ENCODE measurements at regions not wholly inside any gene's neighbourhood (a gene's known extent, or its start where the extent isn't known, plus 50 kb on each side); places are given as distances from the start of the nearest gene placed in this dataset.
"Not testable (repeated sequence)": the region's sequence is repeated elsewhere in the genome, so short reads cannot be mapped to it uniquely, and the experiment has no call there.

DNA sequence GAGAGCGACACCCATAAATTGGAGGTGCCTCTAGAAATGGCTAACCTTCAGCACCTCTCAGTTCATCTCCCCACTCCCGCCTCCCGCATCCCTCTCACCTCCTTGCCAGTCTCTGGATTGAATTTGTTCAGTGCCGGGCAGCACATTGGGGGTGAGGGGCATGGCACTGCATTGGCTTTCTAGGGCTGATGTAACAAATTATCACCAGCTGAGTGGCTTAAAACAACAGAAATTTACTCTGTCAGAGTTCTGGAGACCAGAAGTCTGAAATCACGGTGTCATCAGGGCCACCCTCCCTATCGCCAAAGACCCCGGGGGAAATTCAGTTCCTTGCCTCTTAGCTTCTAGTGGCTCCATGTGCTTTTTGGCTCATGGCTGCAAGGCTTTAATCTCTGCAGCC lies 105.1 kb upstream of the RBPJ start:
- intact Hi-C loops (cut with DNase I), result no loop called here
- DNase-seq (ENCODE audit: low spot score), result no peak

GRCh38 chr4:26217481-26217880 lies 103.3 kb upstream of the RBPJ start:
- intact Hi-C loops (cut with DNase I), result no loop called here
- DNase-seq (ENCODE audit: low spot score), result no peak

- DNase-seq (ENCODE audit: low spot score), result no peak
- intact Hi-C loops (cut with DNase I), result no loop called here
Observed at GRCh38 chr4:26217961-26218676, 102.7 kb upstream of the RBPJ start.

DNA sequence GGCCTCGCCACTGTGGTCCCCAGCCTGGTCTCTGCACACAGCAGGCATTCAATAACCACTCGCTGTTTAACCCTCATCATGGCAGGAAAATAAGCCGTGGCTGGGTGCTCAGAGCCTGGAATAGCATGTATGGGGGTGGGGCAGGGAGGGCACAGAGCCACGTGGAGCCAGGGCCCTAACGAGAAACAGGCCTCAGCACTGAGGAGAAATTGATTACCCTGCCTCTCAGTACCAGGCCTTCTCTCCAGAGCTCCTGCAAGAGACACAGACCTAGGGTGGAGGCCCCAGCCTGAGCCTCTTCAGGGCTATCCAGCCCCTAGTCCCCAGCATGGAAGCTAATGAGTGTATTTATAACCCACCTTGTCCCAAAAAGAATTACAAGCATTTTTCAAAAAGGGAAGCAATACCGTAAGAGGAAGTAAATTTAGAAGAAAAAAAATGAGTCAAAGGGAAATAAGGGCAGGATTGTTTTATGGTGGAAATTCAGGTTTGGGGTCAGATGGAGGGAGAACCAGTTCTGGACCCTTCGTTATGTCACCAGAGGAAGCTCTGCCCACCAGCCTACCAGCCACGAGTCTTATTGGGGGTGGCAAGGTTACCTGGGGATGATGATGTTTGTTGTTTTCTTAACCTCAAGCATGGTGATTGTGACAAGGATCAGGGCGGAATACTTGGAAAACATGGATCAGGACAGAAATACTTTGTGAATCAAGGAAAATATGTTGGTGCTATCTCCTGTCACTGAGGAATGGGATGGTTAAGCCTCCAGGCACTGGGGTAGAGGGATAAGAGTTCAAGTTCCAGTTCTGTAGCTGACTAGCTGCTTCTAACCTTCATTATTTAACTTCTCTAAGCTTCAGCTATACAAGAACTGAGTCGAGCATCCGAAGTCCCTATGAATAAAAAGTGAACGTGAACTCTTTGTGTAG lies 101.9 kb upstream of the RBPJ start:
- DNase-seq (ENCODE audit: low spot score), result no peak
- intact Hi-C loops (cut with DNase I), result no loop called here

- no peak for DNase-seq (ENCODE audit: low spot score)
- intact Hi-C loops (cut with DNase I), result no loop called here
Observed at GRCh38 chr4:26220696-26221095, 100.1 kb upstream of the RBPJ start.

DNA sequence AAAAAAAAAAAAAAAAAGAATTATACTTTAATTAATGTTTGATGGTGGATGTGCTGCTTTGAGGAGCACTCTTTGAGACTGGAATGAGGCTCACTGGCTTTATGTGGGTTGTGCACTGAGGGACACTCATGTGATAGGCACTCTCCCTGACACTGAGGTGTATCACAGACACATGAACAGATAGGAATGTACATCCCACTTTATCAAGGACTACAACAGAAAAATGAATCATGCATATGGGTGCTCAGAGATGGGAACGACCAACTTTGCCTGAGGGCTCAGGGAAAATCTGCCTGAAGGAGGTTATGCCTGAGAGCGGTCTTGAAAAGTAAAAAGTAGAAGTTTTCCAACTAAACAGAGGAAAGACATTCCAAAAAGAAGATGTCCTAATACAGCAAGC lies 97.7 kb upstream of the RBPJ start:
- intact Hi-C loops (cut with DNase I), result no loop called here
- no peak for DNase-seq (ENCODE audit: low spot score)

DNA sequence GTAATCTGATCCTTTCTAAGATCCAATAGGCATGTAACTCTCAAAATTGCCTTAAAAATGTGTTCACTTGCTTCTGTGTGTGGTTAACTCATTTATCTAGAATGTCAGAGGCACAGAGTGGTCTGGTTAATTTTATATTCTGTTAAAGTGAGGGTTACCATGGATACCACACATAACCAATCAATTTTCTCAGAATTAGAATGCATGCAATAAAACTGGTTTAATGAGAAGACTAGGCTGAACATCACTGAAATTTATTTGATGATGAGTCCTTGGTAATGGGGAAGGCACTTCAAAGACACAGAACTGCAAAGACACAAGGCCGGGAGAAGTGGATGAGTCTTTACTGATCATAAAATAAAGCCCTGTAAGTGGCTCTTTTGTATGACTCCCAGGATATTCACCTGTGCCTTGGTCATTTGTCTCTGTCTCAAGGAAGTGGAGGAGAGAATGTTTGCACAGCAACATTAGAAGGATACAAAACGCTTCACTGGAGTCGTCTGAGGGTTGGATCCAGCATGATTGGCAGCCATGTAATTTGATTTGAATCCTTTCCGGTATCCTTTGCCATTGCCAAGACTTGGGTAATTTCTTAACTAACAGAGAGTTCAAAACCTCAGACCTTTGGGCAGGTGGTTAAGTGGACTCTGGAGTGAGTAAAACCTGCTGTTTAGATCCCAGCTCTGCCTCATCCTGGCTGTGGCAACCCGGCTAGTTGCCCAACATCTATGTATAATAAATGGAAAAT lies 94.0 kb upstream of the RBPJ start:
- DNase-seq (ENCODE audit: low spot score), result no peak
- intact Hi-C loops (cut with DNase I), result no loop called here

DNA sequence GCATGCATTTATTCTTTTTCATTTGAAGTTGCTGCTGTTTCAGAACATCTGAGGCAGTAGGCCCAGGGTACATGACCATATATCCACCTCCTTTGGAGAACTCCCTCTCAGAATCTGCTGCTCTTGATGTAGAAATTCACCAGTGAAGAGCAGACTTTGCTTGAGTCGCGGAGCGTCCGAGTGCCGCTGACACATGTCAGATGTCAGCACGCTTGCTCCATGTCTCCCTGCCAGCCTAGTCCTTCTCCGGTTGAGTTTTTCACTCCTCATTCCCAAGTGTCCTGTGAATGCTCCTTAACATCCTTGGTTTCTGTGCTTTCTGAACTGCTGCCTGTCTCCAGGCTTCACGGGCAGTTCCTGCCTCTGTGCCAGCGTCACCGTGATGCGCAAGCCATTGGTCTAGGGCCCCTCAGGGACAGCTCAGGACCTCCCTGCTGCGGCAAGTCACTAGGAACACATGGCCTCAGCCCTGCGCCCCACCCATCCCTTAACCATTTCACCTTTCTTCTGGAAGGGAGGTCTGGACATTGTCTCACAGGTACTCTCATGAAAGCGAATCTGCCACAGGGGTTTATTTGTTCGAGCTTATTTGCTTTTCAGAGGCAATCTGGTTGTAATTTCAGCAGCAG lies 93.1 kb upstream of the RBPJ start:
- intact Hi-C loops (cut with DNase I), result no loop called here
- no peak for DNase-seq (ENCODE audit: low spot score)

DNA sequence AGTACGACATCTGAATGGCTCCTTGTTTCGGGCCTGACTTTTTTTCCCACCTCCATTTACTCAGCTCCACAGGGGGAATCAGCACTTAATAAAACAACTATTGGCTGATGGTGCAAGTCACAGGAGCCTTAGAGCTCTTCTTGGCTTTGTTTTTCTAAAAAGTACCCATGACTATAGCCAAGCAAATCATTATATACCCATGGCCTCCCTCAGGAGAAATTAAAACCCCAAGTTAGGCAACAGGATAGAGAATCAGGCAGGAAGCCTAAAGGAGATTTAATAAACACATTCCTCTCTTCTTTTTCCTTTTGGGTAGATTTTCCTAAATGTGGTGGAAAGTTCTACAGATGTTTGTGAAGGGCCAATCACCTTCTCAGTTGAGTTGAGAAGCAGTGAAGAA lies 91.9 kb upstream of the RBPJ start:
- no peak for DNase-seq (ENCODE audit: low spot score)
- intact Hi-C loops (cut with DNase I), result no loop called here

- no peak for DNase-seq (ENCODE audit: low spot score)
- intact Hi-C loops (cut with DNase I), result no loop called here
Observed at GRCh38 chr4:26229974-26230373, 90.8 kb upstream of the RBPJ start.

GRCh38 chr4:26233350-26233749 lies 87.5 kb upstream of the RBPJ start:
- intact Hi-C loops (cut with DNase I), result no loop called here

GRCh38 chr4:26235500-26235899 lies 85.3 kb upstream of the RBPJ start:
- intact Hi-C loops (cut with DNase I), result no loop called here
- DNase-seq (ENCODE audit: low spot score), result no peak

More at GRCh38 chr4:26233350-26233749, 87.5 kb upstream of the RBPJ start:
- DNase-seq (ENCODE audit: low spot score), result no peak

DNA sequence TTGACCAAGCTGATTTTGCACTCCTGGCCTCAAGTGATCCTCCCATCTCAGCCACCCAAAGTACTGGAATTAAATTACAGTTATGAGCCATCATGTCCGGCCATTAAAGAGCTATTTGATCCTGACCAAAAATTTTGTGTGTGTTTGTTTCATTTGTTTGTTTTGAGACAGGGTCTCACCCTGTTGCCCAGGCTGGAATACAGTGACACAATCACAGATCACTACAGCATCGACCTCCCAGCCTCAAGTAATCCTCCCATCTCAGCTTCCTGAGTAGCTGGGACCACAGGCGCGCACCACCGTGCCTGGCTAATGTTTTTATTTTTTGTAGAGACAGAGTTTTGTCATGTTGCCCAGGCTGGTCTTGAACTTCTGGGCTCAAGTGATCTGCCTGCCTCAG lies 82.9 kb upstream of the RBPJ start:
- intact Hi-C loops (cut with DNase I), result no loop called here
- DNase-seq (ENCODE audit: low spot score), result no peak

DNA sequence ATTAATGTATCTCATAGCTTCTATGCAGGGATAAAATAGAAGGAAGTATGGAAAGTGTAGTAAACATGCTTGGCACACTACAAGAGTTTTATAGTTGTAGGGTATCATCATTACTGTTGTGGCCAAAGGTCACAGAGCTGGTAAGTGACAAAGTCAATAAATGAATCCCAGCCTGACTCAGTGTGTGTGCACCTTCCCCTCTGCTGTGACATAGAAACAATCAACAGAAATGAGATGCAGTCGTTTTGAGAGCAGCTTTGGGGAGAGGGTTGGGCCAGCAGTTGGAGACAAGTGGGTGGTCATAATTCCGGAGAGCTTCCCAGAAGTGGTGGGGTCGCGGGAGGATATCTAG lies 82.4 kb upstream of the RBPJ start:
- intact Hi-C loops (cut with DNase I), result no loop called here
- no peak for DNase-seq (ENCODE audit: low spot score)

DNA sequence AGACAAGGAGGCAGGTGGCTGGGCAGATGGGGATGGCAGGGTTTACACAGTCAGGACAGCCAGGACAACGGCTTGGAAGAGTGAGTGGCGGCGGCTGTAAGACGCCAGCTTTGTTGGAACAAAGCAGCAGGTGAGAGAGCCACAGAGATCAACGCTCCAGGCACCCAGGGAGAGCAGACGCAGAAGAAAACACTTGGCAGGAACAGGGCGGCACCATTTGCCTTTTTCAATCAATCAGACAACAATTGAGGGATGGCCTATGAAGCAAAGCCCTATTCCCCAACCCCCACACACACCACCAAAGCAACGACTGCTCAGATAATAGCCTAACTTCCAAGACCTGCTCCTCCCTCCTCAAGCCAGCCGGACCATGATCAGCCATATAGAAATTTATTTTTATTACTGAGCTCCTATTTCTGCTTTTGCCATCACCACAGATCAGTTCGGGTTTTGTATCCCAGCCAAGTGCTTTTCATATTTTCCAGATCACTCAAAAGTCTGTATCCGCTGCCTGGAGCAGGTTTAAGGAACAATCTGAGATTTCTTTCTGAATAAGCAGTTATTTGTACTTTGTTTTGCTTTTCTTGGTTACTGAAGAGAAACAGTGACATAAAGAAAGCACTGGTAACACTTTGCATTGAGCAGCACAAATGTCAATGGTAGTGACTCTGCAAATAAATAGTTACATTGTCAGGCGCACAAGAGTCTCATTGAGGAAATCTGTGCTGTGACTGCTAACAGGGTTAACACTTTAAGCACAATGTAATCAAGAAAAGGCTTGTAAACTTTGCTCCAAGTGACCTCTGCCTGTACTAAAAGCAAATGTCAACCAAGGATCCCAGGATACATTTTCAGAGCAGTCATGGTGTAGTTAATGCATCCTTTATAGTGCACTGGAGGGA lies 81.8 kb upstream of the RBPJ start:
- intact Hi-C loops (cut with DNase I), result no loop called here
- DNase-seq (ENCODE audit: low spot score), result no peak

DNA sequence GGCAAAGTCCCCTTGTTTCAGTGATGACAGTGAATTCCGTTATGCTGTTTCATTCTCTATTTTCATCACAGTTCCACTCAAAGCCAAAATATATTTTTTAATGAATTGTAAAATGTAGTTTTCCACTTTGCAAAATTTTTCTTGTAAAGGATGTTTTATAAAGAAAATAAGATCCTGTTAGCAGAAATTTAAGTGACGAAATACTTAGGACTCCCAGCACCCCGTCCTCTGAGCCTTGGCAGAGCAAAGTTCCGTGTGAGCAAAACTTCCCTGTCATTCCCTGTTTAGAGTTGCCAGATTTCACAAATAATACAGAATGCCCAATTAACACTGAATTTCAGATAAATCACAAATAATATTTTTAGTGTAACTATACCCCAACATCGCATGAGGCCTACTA lies 81.0 kb upstream of the RBPJ start:
- no peak for DNase-seq (ENCODE audit: low spot score)
- intact Hi-C loops (cut with DNase I), result no loop called here

DNA sequence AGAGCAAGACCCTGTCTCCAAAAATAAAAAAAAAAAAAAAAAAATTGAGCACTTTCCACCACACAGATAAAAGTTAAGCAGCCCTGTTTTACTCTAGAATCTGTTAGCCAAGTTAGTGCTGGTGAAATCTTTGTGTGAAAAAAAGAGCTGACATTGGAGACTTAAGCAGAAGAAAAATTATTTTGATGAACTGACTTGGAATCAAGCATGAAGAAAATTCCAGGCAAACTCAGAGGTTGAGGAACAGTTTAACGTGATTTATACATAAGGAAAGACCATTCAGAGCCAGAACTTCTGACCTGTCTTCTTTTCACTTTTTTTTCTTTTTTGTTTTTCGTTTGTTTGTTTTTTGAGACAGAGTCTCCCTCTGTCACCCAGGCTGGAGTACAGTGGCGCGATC lies 79.6 kb upstream of the RBPJ start:
- no peak for DNase-seq (ENCODE audit: low spot score)

DNA sequence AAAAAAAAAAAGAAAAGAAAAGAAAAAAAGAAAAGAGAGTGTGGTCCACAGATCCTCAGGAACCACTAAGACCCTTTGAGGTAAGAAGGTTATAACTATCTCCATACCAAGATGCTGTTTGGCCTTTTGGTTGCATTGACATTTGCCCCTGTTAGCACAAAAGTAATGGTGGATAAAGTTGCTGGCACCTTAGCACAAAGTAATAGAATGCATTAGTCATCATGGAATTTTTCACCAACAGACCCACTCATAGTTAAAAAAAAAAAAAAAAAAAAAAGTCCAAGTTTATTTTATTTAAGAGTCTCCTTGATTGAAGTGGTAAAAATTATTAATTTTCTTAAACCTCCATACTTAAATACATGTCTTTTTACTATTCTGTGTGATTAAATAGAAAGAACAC lies 78.4 kb upstream of the RBPJ start:
- DNase-seq (ENCODE audit: low spot score), result no peak
- intact Hi-C loops (cut with DNase I), result no loop called here

More for the DNA sequence above, 79.6 kb upstream of the RBPJ start:
- intact Hi-C loops (cut with DNase I), result no loop called here

- DNase-seq (ENCODE audit: low spot score); intact Hi-C loops (cut with DNase I): not testable (repeated sequence)
Observed at GRCh38 chr4:26244138-26244537, 76.7 kb upstream of the RBPJ start.

Measured in cardiac septum (tissue), 1 donor.